Cardiac muscle cell (in vitro differentiated cells and primary cell): ENCODE measurements at regions not wholly inside any gene's neighbourhood (a gene's known extent, or its start where the extent isn't known, plus 50 kb on each side); places are given as distances from the start of the nearest gene placed in this dataset.

Source experiments
- DNase-seq, 2 donors: peaks; one replicate each; pipeline versions ENCODE4 v3.0.0 to v3.0.0-alpha.2; 2010 to 2017; ENCODE audit warnings: low read depth in 1 of 2, low spot score in 1 of 2
- H3K27ac ChIP-seq: fragments of 200-600 bp; sonication (generic); 2 replicates; pipeline ENCODE4 v1.5.1; 2016
- H3K27me3 ChIP-seq: fragments of 200-600 bp; sonication (generic); 2 replicates; pipeline ENCODE4 v1.6.0; 2016; ENCODE audit warnings: control low read depth
- H3K36me3 ChIP-seq: fragments of 200-600 bp; sonication (generic); 2 replicates; pipeline ENCODE4 v1.5.1; 2016; ENCODE audit warnings: control low read depth
- H3K4me1 ChIP-seq: fragments of 200-600 bp; sonication (generic); 2 replicates; pipeline ENCODE4 v1.8.1; 2017; ENCODE audit warnings: low read depth, mild to moderate bottlenecking, mixed run types
- H3K4me3 ChIP-seq: fragments of 200-600 bp; sonication (generic); 2 replicates; pipeline ENCODE4 v1.5.1; 2016; ENCODE audit warnings: mild to moderate bottlenecking
- H3K9me3 ChIP-seq: fragments of 200-600 bp; sonication (generic); 2 replicates; pipeline ENCODE4 v1.5.1; 2017; ENCODE audit warnings: low read depth, mild to moderate bottlenecking, control low read depth
- TF ChIP-seq, protein P1 (sequence below): IDR thresholded peaks from 2 replicates; pipeline ENCODE4 v1.5.1; 2012; ENCODE audit warnings: low read depth, mild to moderate bottlenecking, low read length

DNA sequence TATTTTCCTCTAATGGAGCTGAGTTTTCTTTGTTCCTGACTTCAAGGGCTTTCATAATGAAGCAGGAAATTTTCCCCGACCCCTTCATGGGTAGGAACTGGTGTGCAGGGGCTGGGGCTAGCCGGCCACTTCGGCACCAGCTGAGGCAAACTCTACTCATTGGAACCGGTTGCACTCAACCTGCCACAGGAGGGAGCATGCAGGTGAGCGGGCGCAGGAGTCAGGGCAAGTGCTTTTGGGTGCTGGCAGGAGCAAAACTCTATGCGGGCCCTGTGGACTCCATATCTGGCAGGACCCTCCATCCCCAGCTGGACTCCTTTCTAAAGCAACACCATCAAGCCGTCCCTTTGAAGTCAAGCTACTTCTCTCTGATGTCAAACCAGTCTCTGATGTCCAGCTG, 244.2 kb downstream of the EPM2A start:
- Histone ChIP-seq H3K27ac (no peak overlapping the region), H3K27me3 (no peaks in the 10 kb centered on the region), H3K9me3 (no peaks in the 10 kb centered on the region), H3K36me3 (no peaks in the 10 kb centered on the region), H3K4me3 (no peak overlapping the region), H3K4me1 (no peaks in the 10 kb centered on the region)
- DNase-seq, result no peak
- TF ChIP-seq, protein P1, sequence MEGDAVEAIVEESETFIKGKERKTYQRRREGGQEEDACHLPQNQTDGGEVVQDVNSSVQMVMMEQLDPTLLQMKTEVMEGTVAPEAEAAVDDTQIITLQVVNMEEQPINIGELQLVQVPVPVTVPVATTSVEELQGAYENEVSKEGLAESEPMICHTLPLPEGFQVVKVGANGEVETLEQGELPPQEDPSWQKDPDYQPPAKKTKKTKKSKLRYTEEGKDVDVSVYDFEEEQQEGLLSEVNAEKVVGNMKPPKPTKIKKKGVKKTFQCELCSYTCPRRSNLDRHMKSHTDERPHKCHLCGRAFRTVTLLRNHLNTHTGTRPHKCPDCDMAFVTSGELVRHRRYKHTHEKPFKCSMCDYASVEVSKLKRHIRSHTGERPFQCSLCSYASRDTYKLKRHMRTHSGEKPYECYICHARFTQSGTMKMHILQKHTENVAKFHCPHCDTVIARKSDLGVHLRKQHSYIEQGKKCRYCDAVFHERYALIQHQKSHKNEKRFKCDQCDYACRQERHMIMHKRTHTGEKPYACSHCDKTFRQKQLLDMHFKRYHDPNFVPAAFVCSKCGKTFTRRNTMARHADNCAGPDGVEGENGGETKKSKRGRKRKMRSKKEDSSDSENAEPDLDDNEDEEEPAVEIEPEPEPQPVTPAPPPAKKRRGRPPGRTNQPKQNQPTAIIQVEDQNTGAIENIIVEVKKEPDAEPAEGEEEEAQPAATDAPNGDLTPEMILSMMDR, result no peak

- Histone ChIP-seq H3K9me3 (no peaks in the 10 kb centered on the region), H3K36me3 (no peaks in the 10 kb centered on the region), H3K27ac (no peak overlapping the region), H3K4me1 (no peaks in the 10 kb centered on the region), H3K27me3 (no peaks in the 10 kb centered on the region), H3K4me3 (no peak overlapping the region)
- no peak for DNase-seq
- TF ChIP-seq, protein P1, result no peak
These were observed 238.3 kb downstream of the EPM2A start for GRCh38 chr6:145497006-145497405.

DNA sequence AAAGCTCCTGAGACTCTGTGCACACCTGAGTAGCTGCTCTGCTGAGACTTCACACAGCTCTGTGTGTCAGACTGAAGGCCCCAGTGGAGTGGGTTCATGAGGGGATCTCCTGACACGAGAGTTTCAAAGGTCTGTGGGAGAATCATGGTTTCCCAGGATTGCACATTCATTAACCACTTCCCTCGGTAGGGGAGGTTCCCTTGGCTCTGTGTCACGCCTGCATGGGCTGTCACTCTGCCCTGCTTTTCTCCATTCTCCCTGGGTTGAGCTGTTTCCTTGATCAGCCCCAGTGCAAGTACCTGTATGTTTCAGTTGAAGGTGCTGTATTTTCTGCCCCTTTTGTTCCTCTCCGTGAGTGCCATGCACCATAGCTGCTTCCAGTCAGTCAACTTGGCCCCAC, 236.9 kb downstream of the EPM2A start:
- Histone ChIP-seq H3K4me3 (no peak overlapping the region), H3K4me1 (no peaks in the 10 kb centered on the region), H3K27ac (no peak overlapping the region), H3K36me3 (no peaks in the 10 kb centered on the region), H3K9me3 (no peaks in the 10 kb centered on the region), H3K27me3 (no peaks in the 10 kb centered on the region)
- TF ChIP-seq, protein P1, result no peak
- no peak for DNase-seq

DNA sequence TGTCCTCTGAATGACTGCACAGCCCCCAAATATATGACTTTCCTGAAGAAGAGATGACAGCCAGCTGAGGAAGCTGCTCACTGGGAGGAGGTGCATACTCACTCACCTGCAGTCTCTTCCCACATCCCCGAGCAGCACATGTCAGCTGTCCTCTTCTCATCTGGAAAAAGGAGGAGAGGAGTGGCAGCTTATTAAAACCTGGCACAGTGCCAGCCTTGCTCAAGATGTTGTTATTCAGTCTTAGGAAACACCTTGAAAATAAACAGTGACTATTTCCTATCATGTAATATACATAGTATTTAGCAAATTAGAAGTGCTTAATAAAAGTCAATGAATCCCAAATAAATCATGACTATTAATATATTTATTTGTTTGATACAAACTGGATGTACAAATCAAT, 232.9 kb downstream of the EPM2A start:
- Histone ChIP-seq H3K4me1 (no peaks in the 10 kb centered on the region), H3K9me3 (no peaks in the 10 kb centered on the region), H3K4me3 (no peak overlapping the region), H3K36me3 (no peaks in the 10 kb centered on the region), H3K27me3 (no peaks in the 10 kb centered on the region), H3K27ac (no peak overlapping the region)
- TF ChIP-seq, protein P1, result no peak
- peak; percentile 1 to 22 for DNase-seq

- Histone ChIP-seq H3K27ac (no peak overlapping the region), H3K4me1 (no peaks in the 10 kb centered on the region), H3K9me3 (no peaks in the 10 kb centered on the region), H3K27me3 (no peaks in the 10 kb centered on the region), H3K36me3 (no peaks in the 10 kb centered on the region), H3K4me3 (no peak overlapping the region)
- TF ChIP-seq, protein P1, result no peak
- no peak for DNase-seq
These were observed 229.2 kb downstream of the EPM2A start for GRCh38 chr6:145506136-145506535.

DNA sequence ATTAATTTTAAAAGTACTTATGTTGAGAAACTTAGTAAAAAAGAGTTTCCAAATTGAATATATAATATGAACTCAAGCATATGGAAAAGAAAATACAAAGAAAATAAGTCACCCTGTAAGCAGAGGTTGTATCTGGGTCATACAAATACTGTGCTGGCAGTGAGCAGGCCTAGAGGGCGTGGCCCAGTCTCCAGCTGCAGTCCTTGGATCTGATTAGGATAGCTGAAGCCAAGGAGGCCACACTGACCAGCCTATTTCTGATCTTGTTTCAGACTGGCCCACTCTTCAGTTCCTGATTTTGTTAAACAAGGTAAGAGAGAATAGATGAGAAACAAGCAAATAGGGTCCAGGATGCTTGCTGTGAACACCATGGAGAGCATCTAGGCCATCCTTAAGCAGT, 228.8 kb downstream of the EPM2A start:
- DNase-seq, result peak in 1 of 2 donors; percentile 2
- Histone ChIP-seq H3K4me1 (no peaks in the 10 kb centered on the region), H3K27me3 (no peaks in the 10 kb centered on the region), H3K36me3 (no peaks in the 10 kb centered on the region), H3K4me3 (no peak overlapping the region), H3K27ac (no peak overlapping the region), H3K9me3 (no peaks in the 10 kb centered on the region)
- TF ChIP-seq, protein P1, result no peak
